H1 (cell line): ENCODE measurements at regions not wholly inside any gene's neighbourhood (a gene's known extent, or its start where the extent isn't known, plus 50 kb on each side); places are given as distances from the start of the nearest gene placed in this dataset.
A peak's percentile ranks its signal among the peaks of the same experiment; 100 is the strongest.

ENCODE experiments used
- CTCF ChIA-PET: fragments of 300-600 bp; sonication (Branson Sonifier 250); formaldehyde crosslinking; loops from one replicate; lab custom pipeline; 2021; ENCODE audit not compliant: partially characterized antibody; lab: Charles Lee
- POLR2A ChIA-PET: fragments of 300-600 bp; sonication (Branson Sonifier 250); formaldehyde crosslinking; loops from one replicate; lab custom pipeline; 2021; ENCODE audit warnings: inconsistent platforms; ENCODE audit not compliant: partially characterized antibody; lab: Charles Lee
- DNase-seq, 2 experiments: peaks; one replicate each; pipeline versions ENCODE4 v3.0.0 to v3.0.0-alpha.2; 2010 to 2022; ENCODE audit warnings: low spot score in 2 of 2, low read depth in 1 of 2, mixed read lengths in 1 of 2
- FAIRE-seq: peaks from 2 replicates; lab custom pipeline; 2011; peaks lifted over from hg19 to GRCh38; lab: Jason Lieb, UNC
- H2AFZ ChIP-seq: 2 replicates; pipeline ENCODE4 v1.8.1; 2012; ENCODE audit warnings: low read length, inconsistent platforms
- H2AK5ac ChIP-seq: 2 replicates; pipeline ENCODE4 v1.6.1; 2013; ENCODE audit warnings: low read depth, low read length
- H2BK120ac ChIP-seq: replicated peaks from 2 replicates; pipeline ENCODE3; 2013; ENCODE audit warnings: low read depth, low read length, inconsistent platforms
- H2BK12ac ChIP-seq: 2 replicates; pipeline ENCODE4 v1.6.1; 2013; ENCODE audit warnings: low read depth, low read length
- H2BK15ac ChIP-seq: 2 replicates; pipeline ENCODE4 v1.6.1; 2013; ENCODE audit warnings: low read length
- H2BK20ac ChIP-seq: 2 replicates; pipeline ENCODE4 v1.6.1; 2013; ENCODE audit warnings: low read length
- H2BK5ac ChIP-seq: 2 replicates; pipeline ENCODE4 v1.6.1; 2013; ENCODE audit warnings: low read depth, low read length
- H3K14ac ChIP-seq: 2 replicates; pipeline ENCODE4 v1.6.1; 2013; ENCODE audit warnings: inconsistent platforms; ENCODE audit not compliant: insufficient read length
- H3K18ac ChIP-seq: 2 replicates; pipeline ENCODE4 v1.6.1; 2013; ENCODE audit warnings: low read length; ENCODE audit errors: extremely low read depth
- H3K23ac ChIP-seq: 2 replicates; pipeline ENCODE4 v1.6.1; 2013; ENCODE audit warnings: inconsistent platforms; ENCODE audit not compliant: insufficient read length
- H3K23me2 ChIP-seq: 2 replicates; pipeline ENCODE4 v1.6.1; 2013; ENCODE audit warnings: low read depth, low read length
- H3K27ac ChIP-seq: 2 replicates; pipeline ENCODE4 v1.6.1; 2011; ENCODE audit warnings: low read depth, low read length, inconsistent platforms
- H3K27me3 ChIP-seq, 4 experiments: replicated peaks in 1 of 4; 1 replicate in 1 of 4; 2 replicates in 3 of 4; pipeline versions ENCODE4 v1.6.1 to v1.8.1; 2011 to 2013; ENCODE audit warnings: low read length in 3 of 4, mild to moderate bottlenecking in 3 of 4, inconsistent platforms in 2 of 4, mixed read lengths in 2 of 4, moderate library complexity in 1 of 4; ENCODE audit not compliant: control insufficient read depth in 3 of 4, insufficient read depth in 3 of 4; ENCODE audit errors: extremely low read depth in 1 of 4
- H3K36me3 ChIP-seq, 4 experiments: 2 replicates each; pipeline versions ENCODE4 v1.6.1 to v1.8.1; 2011 to 2013; ENCODE audit warnings: mild to moderate bottlenecking in 4 of 4, low read length in 3 of 4, moderate library complexity in 2 of 4, control low read depth in 1 of 4, inconsistent platforms in 1 of 4; ENCODE audit not compliant: insufficient read depth in 4 of 4, control insufficient read depth in 2 of 4
- H3K4ac ChIP-seq: replicated peaks from 2 replicates; pipeline ENCODE3; 2013; ENCODE audit warnings: low read length, low read depth, mixed read lengths, inconsistent platforms; ENCODE audit not compliant: insufficient read length
- H3K4me1 ChIP-seq, 4 experiments: replicated peaks in 1 of 4; 1 replicate in 1 of 4; 2 replicates in 3 of 4; pipeline versions ENCODE4 v1.6.1 to v1.8.1; 2011 to 2013; ENCODE audit warnings: low read length in 3 of 4, inconsistent platforms in 2 of 4, mixed read lengths in 1 of 4; ENCODE audit not compliant: insufficient read depth in 4 of 4, control insufficient read depth in 3 of 4
- H3K4me2 ChIP-seq, 2 experiments: 2 replicates each; pipeline versions ENCODE4 v1.6.1 to v1.8.1; 2011 to 2013; ENCODE audit warnings: low read depth in 2 of 2, low read length in 2 of 2, control low read depth in 1 of 2, inconsistent platforms in 1 of 2, mild to moderate bottlenecking in 1 of 2; ENCODE audit not compliant: insufficient read depth in 1 of 2
- H3K4me3 ChIP-seq, 4 experiments: fragments of 200-600, 300-600 bp in 1 of 4; sonication (generic), shearing (Covaris generic), sonication (Bioruptor Twin) in 1 of 4; 2 replicates each; pipeline versions ENCODE4 v1.5.1 to v1.8.1; 2011 to 2016; ENCODE audit warnings: low read length in 4 of 4, low read depth in 3 of 4, control low read depth in 2 of 4, inconsistent platforms in 2 of 4, mild to moderate bottlenecking in 2 of 4, mixed read lengths in 1 of 4, moderate library complexity in 1 of 4; ENCODE audit not compliant: insufficient read depth in 2 of 4; ENCODE audit errors: extremely low read depth in 1 of 4
- H3K56ac ChIP-seq: replicated peaks from 2 replicates; pipeline ENCODE3; 2013; ENCODE audit warnings: low read depth, mild to moderate bottlenecking, mixed read lengths, low read length, inconsistent platforms; ENCODE audit not compliant: insufficient read length
- H3K79me1 ChIP-seq: 2 replicates; pipeline ENCODE4 v1.6.1; 2013; ENCODE audit warnings: low read depth, low read length, control low read depth
- H3K79me2 ChIP-seq, 2 experiments: 2 replicates each; pipeline versions ENCODE4 v1.6.1 to v1.8.1; 2012 to 2013; ENCODE audit warnings: low read length in 2 of 2, mild to moderate bottlenecking in 2 of 2, inconsistent platforms in 1 of 2; ENCODE audit not compliant: insufficient read depth in 2 of 2, control insufficient read depth in 1 of 2
- H3K9ac ChIP-seq, 4 experiments: replicated peaks in 1 of 4; 1 replicate in 1 of 4; 2 replicates in 3 of 4; pipeline versions ENCODE4 v1.6.1 to v1.8.1; 2011 to 2013; ENCODE audit warnings: low read depth in 3 of 4, low read length in 3 of 4, control low read depth in 2 of 4, mild to moderate bottlenecking in 2 of 4, moderate library complexity in 2 of 4, inconsistent platforms in 1 of 4; ENCODE audit errors: extremely low read depth in 1 of 4
- H3K9me3 ChIP-seq, 2 experiments: 2 replicates each; pipeline versions ENCODE4 v1.6.1 to v1.8.1; 2012 to 2013; ENCODE audit warnings: mild to moderate bottlenecking in 2 of 2, moderate library complexity in 2 of 2, control low read depth in 1 of 2, inconsistent platforms in 1 of 2, low read depth in 1 of 2, low read length in 1 of 2, mixed read lengths in 1 of 2; ENCODE audit not compliant: insufficient read depth in 2 of 2
- H4K20me1 ChIP-seq, 2 experiments: replicated peaks in 1 of 2; 2 replicates each; pipeline versions ENCODE3 to v1.8.1; 2011 to 2013; ENCODE audit warnings: inconsistent platforms in 2 of 2, low read length in 2 of 2, mild to moderate bottlenecking in 1 of 2; ENCODE audit not compliant: insufficient read depth in 2 of 2, control insufficient read depth in 1 of 2
- H4K5ac ChIP-seq: 2 replicates; pipeline ENCODE4 v1.6.1; 2013; ENCODE audit warnings: low read length, low read depth, mixed read lengths, inconsistent platforms; ENCODE audit not compliant: insufficient read length
- H4K8ac ChIP-seq: 2 replicates; pipeline ENCODE4 v1.8.0; 2013; ENCODE audit warnings: mild to moderate bottlenecking, moderate library complexity, low read length, inconsistent platforms; ENCODE audit not compliant: insufficient read depth; ENCODE audit errors: extremely low read depth
- H4K91ac ChIP-seq: replicated peaks from 2 replicates; pipeline ENCODE3; 2013; ENCODE audit warnings: low read length, mixed read lengths, inconsistent platforms; ENCODE audit not compliant: insufficient read length
- BACH1 ChIP-seq: IDR thresholded peaks from 2 replicates; pipeline ENCODE4 v1.6.1; 2012; ENCODE audit warnings: low read length, improper control_type of control experiment
- BCL11A ChIP-seq, 2 experiments: IDR thresholded peaks; one replicate each; pipeline ENCODE4 v1.6.1; 2011; ENCODE audit warnings: low read depth in 2 of 2, low read length in 2 of 2, mild to moderate bottlenecking in 2 of 2
- EGR1 ChIP-seq: IDR thresholded peaks from 2 replicates; pipeline ENCODE4 v1.6.1; 2011; ENCODE audit warnings: low read depth, low read length, borderline replicate concordance
- FOSL1 ChIP-seq: IDR thresholded peaks from 2 replicates; pipeline ENCODE4 v1.6.1; 2011; ENCODE audit warnings: mild to moderate bottlenecking, low read depth, low read length, moderate library complexity; ENCODE audit not compliant: insufficient read depth
- HDAC2 ChIP-seq, 2 experiments: fragments of 300-600 bp in 1 of 2; sonication (generic) in 1 of 2; IDR thresholded peaks; 2 replicates each; pipeline ENCODE4 v1.6.1; 2011 to 2012; ENCODE audit warnings: low read depth in 2 of 2, low read length in 2 of 2, mild to moderate bottlenecking in 2 of 2, moderate library complexity in 2 of 2, borderline replicate concordance in 1 of 2, inconsistent platforms in 1 of 2
- SAP30 ChIP-seq: fragments of 300-600 bp; sonication (generic); IDR thresholded peaks from 2 replicates; pipeline ENCODE4 v1.7.1; 2012; ENCODE audit warnings: low read length, moderate library complexity, mild to moderate bottlenecking, inconsistent platforms; ENCODE audit not compliant: insufficient read depth, insufficient replicate concordance
- WGBS, 2 experiments: shearing (Covaris generic) in 1 of 2; methylation state at CpG; one replicate each; pipeline versions ENCODE4 v1.1.6 to v1.1.7; 2013 to 2015; ENCODE audit warnings: low lambda C conversion rate in 2 of 2, mixed read lengths in 2 of 2, inconsistent platforms in 1 of 2, low coverage in 1 of 2, missing lambda C conversion rate in 1 of 2; ENCODE audit not compliant: insufficient replicate concordance in 2 of 2, insufficient coverage in 1 of 2, insufficient read length in 1 of 2; ENCODE audit errors: extremely low coverage in 1 of 2, missing lambda C conversion rate in 1 of 2; 5-methylcytosine and 5-hydroxymethylcytosine counted together
- TF ChIP-seq, protein P1 (sequence below): IDR thresholded peaks from 2 replicates; pipeline ENCODE4 v1.6.1; 2012; ENCODE audit warnings: inconsistent platforms

DNA sequence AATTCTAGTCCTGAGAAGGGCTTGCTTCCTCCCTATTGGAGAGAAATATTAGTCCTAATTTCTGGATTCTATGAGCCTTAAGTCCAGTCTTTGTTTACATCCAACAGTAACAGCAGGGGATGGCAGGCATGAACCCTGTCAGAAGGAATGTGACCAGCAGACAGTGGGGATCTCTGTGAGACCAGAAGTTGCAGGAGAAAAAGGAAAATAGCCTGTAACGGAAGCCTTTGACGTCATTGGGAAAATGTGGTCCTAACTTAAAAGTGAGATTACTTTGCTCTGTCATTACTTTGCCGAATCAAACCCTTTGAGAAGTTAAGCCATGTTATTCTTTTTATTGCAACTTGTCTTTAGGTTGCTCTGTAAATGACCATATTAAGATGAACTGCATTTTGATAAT is 218.2 kb upstream of the PRICKLE1 start:
- no peak overlapping the region for H3K4me2 ChIP-seq
- 88% methylated on average over 3 of the region's 3 CpGs; no CpG with 5 or more reads in 1 of the 2 experiments for WGBS, 2 experiments
- no peaks in the 10 kb centered on the region for H3K23me2 ChIP-seq
- no peak overlapping the region for H2BK5ac ChIP-seq
- H3K9ac ChIP-seq, result no peak overlapping the region
- no peak overlapping the region for H3K14ac ChIP-seq
- no peak overlapping the region for H3K56ac ChIP-seq
- H2AFZ ChIP-seq, result no peak overlapping the region
- TF ChIP-seq EGR1 (no peak), FOSL1 (no peak), HDAC2 (IDR thresholded peaks at IDR 0.05; ENCODE audit: borderline replicate concordance in 1 of 2, low read depth in 2 of 2, low read length in 2 of 2) (no peak), BACH1 (no peak), BCL11A (IDR thresholded peaks at IDR 0.05; ENCODE audit: low read depth in 2 of 2, low read length in 2 of 2) (no peak), SAP30 (no peak)
- TF ChIP-seq, protein P1, sequence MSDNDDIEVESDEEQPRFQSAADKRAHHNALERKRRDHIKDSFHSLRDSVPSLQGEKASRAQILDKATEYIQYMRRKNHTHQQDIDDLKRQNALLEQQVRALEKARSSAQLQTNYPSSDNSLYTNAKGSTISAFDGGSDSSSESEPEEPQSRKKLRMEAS, result no peak
- H3K9me3 ChIP-seq, result no peaks in the 10 kb centered on the region
- H2AK5ac ChIP-seq, result no peak overlapping the region
- no peak overlapping the region for H3K4ac ChIP-seq
- no peak overlapping the region for H4K91ac ChIP-seq
- H3K36me3 ChIP-seq, result no peaks in the 10 kb centered on the region
- H3K4me3 ChIP-seq, result no peak overlapping the region
- H3K23ac ChIP-seq, result no peak overlapping the region
- no peaks in the 10 kb centered on the region for H3K79me1 ChIP-seq
- no peak overlapping the region for H2BK12ac ChIP-seq
- H3K79me2 ChIP-seq, result no peaks in the 10 kb centered on the region
- no peaks in the 10 kb centered on the region for H4K20me1 ChIP-seq
- H2BK15ac ChIP-seq, result no peak overlapping the region
- ChIA-PET POLR2A (no interaction called here), CTCF (interaction anchor here (0.5 kb wide), 1 partner anchor 324 kb away, joined by 5 read pairs; no protein-coding TSS in a partner anchor)
- no peak overlapping the region for H3K27ac ChIP-seq
- H3K4me1 ChIP-seq, result peaks cover 0 to 9% (median 1%) of the 10 kb centered on the region in 4 experiments; a peak in 3 of 7 replicates
- H4K8ac ChIP-seq, result no peak overlapping the region
- no peak overlapping the region for H4K5ac ChIP-seq
- H2BK120ac ChIP-seq, result no peak overlapping the region
- no peaks in the 10 kb centered on the region; a peak in 1 of 7 replicates for H3K27me3 ChIP-seq
- no peak for DNase-seq
- no peak for FAIRE-seq
- H3K18ac ChIP-seq, result 0 out of 2 replicates have a peak overlapping the region, but pooled peaks have one; percentile 3
- H2BK20ac ChIP-seq, result no peak overlapping the region
